SK-N-SH (cell line): ENCODE measurements at regions not wholly inside any gene's neighbourhood (a gene's known extent, or its start where the extent isn't known, plus 50 kb on each side); places are given as distances from the start of the nearest gene placed in this dataset.

Source experiments
- CTCF ChIA-PET: fragments of 300-600, 350-600 bp; formaldehyde crosslinking; extraction: SDS; loops from one replicate; lab custom pipeline; 2021; lab: Yijun Ruan, JAX
- POLR2A ChIA-PET: fragments of 350-600 bp; sonication (Branson Sonifier 250); formaldehyde crosslinking; extraction: SDS; loops from one replicate; lab custom pipeline; 2020; ENCODE audit warnings: antibody characterized with exemption, inconsistent platforms; lab: Yijun Ruan, JAX
- DNase-seq: peaks from one replicate; pipeline ENCODE4 v3.0.0; 2012
- H2AFZ ChIP-seq: fragments of 200-600 bp; sonication (generic); 2 replicates; pipeline ENCODE4 v1.8.1; 2016; ENCODE audit warnings: antibody characterized with exemption, mild to moderate bottlenecking, low read depth
- H3F3A ChIP-seq: fragments of 200-600 bp; sonication (generic); replicated peaks from 2 replicates; pipeline ENCODE3; 2016; ENCODE audit warnings: antibody characterized with exemption, mild to moderate bottlenecking; ENCODE audit not compliant: insufficient read depth
- H3K27ac ChIP-seq, 2 experiments: fragments of 200-500 bp in 1 of 2; fragments of 200-600 bp in 1 of 2; sonication (Bioruptor generic) in 1 of 2; sonication (generic), shearing (Covaris generic) in 1 of 2; 2 replicates each; pipeline versions ENCODE4 v1.5.1 to v1.6.1; 2014 to 2016; ENCODE audit warnings: low read depth in 2 of 2, inconsistent platforms in 1 of 2, low read length in 1 of 2, mild to moderate bottlenecking in 1 of 2, mixed read lengths in 1 of 2
- H3K27me3 ChIP-seq: fragments of 200-600 bp; sonication (generic), shearing (Covaris generic); 2 replicates; pipeline ENCODE4 v1.6.1; 2016; ENCODE audit warnings: mixed run types; ENCODE audit not compliant: insufficient read depth
- H3K36me3 ChIP-seq, 2 experiments: fragments of 200-500 bp in 1 of 2; fragments of 200-600 bp in 1 of 2; sonication (Bioruptor generic) in 1 of 2; sonication (generic) in 1 of 2; replicated peaks in 1 of 2; 2 replicates each; pipeline versions ENCODE3 to v1.5.1; 2014 to 2016; ENCODE audit warnings: low read length in 1 of 2, mild to moderate bottlenecking in 1 of 2; ENCODE audit not compliant: insufficient read depth in 2 of 2, control insufficient read depth in 1 of 2
- H3K4me1 ChIP-seq, 2 experiments: fragments of 200-500 bp in 1 of 2; fragments of 200-600 bp in 1 of 2; sonication (Bioruptor generic) in 1 of 2; sonication (generic), shearing (Covaris generic) in 1 of 2; 2 replicates each; pipeline versions ENCODE4 v1.5.1 to v1.6.1; 2014 to 2016; ENCODE audit warnings: low read depth in 1 of 2, low read length in 1 of 2, mixed run types in 1 of 2; ENCODE audit not compliant: insufficient read depth in 2 of 2, control insufficient read depth in 1 of 2
- H3K4me2 ChIP-seq: fragments of 200-600 bp; sonication (generic), shearing (Covaris generic); 2 replicates; pipeline ENCODE4 v1.6.1; 2017; ENCODE audit warnings: mixed run types
- H3K4me3 ChIP-seq, 2 experiments: fragments of 200-500 bp in 1 of 2; fragments of 200-600 bp in 1 of 2; sonication (Bioruptor generic) in 1 of 2; sonication (generic), shearing (Covaris generic) in 1 of 2; 2 replicates each; pipeline versions ENCODE4 v1.5.1 to v1.8.1; 2014 to 2016; ENCODE audit warnings: low read depth in 2 of 2, inconsistent platforms in 1 of 2, low read length in 1 of 2, mild to moderate bottlenecking in 1 of 2, mixed read lengths in 1 of 2, moderate library complexity in 1 of 2
- H3K79me2 ChIP-seq: fragments of 200-600 bp; sonication (generic); 2 replicates; pipeline ENCODE4 v1.8.1; 2017; ENCODE audit warnings: mild to moderate bottlenecking; ENCODE audit not compliant: insufficient read depth
- H3K9ac ChIP-seq: fragments of 200-600 bp; sonication (generic); 2 replicates; pipeline ENCODE4 v1.6.1; 2017; ENCODE audit warnings: mixed run types
- H3K9me2 ChIP-seq: fragments of 200-600 bp; sonication (generic); 2 replicates; pipeline ENCODE4 v1.6.1; 2017; ENCODE audit warnings: mixed run types
- H3K9me3 ChIP-seq: fragments of 200-600 bp; sonication (generic); 2 replicates; pipeline ENCODE4 v1.6.1; 2017; ENCODE audit warnings: mixed run types, mild to moderate bottlenecking, moderate library complexity
- H4K20me1 ChIP-seq: fragments of 200-600 bp; sonication (generic); 2 replicates; pipeline ENCODE4 v1.6.1; 2017; ENCODE audit warnings: mild to moderate bottlenecking, mixed run types; ENCODE audit not compliant: insufficient read depth
- CHD2 ChIP-seq: fragments of 150-350 bp; IDR thresholded peaks from 2 replicates; pipeline ENCODE4 v1.6.1; 2018; ENCODE audit warnings: low read length; ENCODE audit not compliant: partially characterized antibody
- CTCF ChIP-seq: fragments of 200-600 bp; sonication (generic); IDR thresholded peaks from 2 replicates; pipeline ENCODE4 v1.6.1; 2017; ENCODE audit warnings: antibody characterized with exemption, mild to moderate bottlenecking, moderate library complexity
- EP300 ChIP-seq, 2 experiments: IDR thresholded peaks; 2 replicates each; pipeline versions ENCODE4 v1.4.0 to v1.6.1; 2012; ENCODE audit warnings: borderline replicate concordance in 1 of 2, low read depth in 1 of 2, low read length in 1 of 2
- FOXM1 ChIP-seq: IDR thresholded peaks from 2 replicates; pipeline ENCODE4 v1.4.0; 2012; ENCODE audit warnings: low read depth, mild to moderate bottlenecking
- MAX ChIP-seq: IDR thresholded peaks from 2 replicates; pipeline ENCODE4 v1.4.0; 2012; ENCODE audit warnings: low read depth
- MXI1 ChIP-seq: IDR thresholded peaks from 2 replicates; pipeline ENCODE4 v1.6.1; 2012; ENCODE audit warnings: mild to moderate bottlenecking, low read depth, low read length, improper control_type of control experiment
- NFIC ChIP-seq: IDR thresholded peaks from 2 replicates; pipeline ENCODE4 v1.4.0; 2012; ENCODE audit warnings: borderline replicate concordance
- PBX3 ChIP-seq: IDR thresholded peaks from 2 replicates; pipeline ENCODE4; 2012
- RCOR1 ChIP-seq: fragments of 150-350 bp; IDR thresholded peaks from 2 replicates; pipeline ENCODE4 v1.6.1; 2017; ENCODE audit warnings: antibody characterized with exemption, low read length
- RFX5 ChIP-seq: IDR thresholded peaks from 2 replicates; pipeline ENCODE4 v1.6.1; 2012; ENCODE audit warnings: mild to moderate bottlenecking, improper control_type of control experiment, low read length
- SIN3A ChIP-seq: IDR thresholded peaks from 2 replicates; pipeline ENCODE4 v1.6.1; 2012; ENCODE audit warnings: low read depth, mild to moderate bottlenecking, low read length, moderate library complexity, borderline replicate concordance
- SMC3 ChIP-seq: IDR thresholded peaks from 2 replicates; pipeline ENCODE4 v1.6.1; 2012; ENCODE audit warnings: low read depth, low read length, improper control_type of control experiment
- TAF1 ChIP-seq: IDR thresholded peaks from 2 replicates; pipeline ENCODE4 v1.6.1; 2012; ENCODE audit warnings: low read depth, mild to moderate bottlenecking, low read length, moderate library complexity, borderline replicate concordance
- TCF12 ChIP-seq: IDR thresholded peaks from 2 replicates; pipeline ENCODE4 v1.4.0; 2012
- WGBS: methylation state at CpG from one replicate; pipeline ENCODE4 v1.1.6; 2017; ENCODE audit warnings: low lambda C conversion rate; 5-methylcytosine and 5-hydroxymethylcytosine counted together

- Histone ChIP-seq H3K27ac (no peak overlapping the region), H3F3A (no peaks in the 10 kb centered on the region), H2AFZ (no peak overlapping the region), H3K4me3 (no peak overlapping the region), H4K20me1 (no peaks in the 10 kb centered on the region), H3K27me3 (no peaks in the 10 kb centered on the region), H3K79me2 (no peaks in the 10 kb centered on the region), H3K4me2 (no peak overlapping the region), H3K36me3 (no peaks in the 10 kb centered on the region), H3K9ac (no peak overlapping the region), H3K9me3 (no peaks in the 10 kb centered on the region), H3K4me1 (no peaks in the 10 kb centered on the region), H3K9me2 (no peaks in the 10 kb centered on the region)
- CTCF ChIA-PET: no interaction called here
- no peak for DNase-seq
- no peak for TF ChIP-seq EP300 (IDR thresholded peaks at IDR 0.05; ENCODE audit: borderline replicate concordance in 1 of 2, low read depth in 1 of 2, low read length in 1 of 2)
- no peak for TF ChIP-seq TAF1
- no peak for TF ChIP-seq SIN3A
- TF ChIP-seq RFX5: no peak
- no peak for TF ChIP-seq SMC3
- TF ChIP-seq TCF12: no peak
- no peak for TF ChIP-seq CTCF
- TF ChIP-seq CHD2: no peak
- no peak for TF ChIP-seq NFIC
- no peak for TF ChIP-seq FOXM1
- POLR2A ChIA-PET: no interaction called here
Measured at GRCh38 chr3:144457758-144458157, 486.1 kb downstream of the DIPK2A start.

GRCh38 chr3:144458283-144458682, 486.7 kb downstream of the DIPK2A start:
- H3K9ac ChIP-seq: no peak overlapping the region
- WGBS: 5% methylated on average over 2 of the region's 2 CpGs
- no peak overlapping the region for H3K4me2 ChIP-seq
- no peaks in the 10 kb centered on the region for H3K9me3 ChIP-seq
- H3K4me3 ChIP-seq: no peak overlapping the region
- H3K36me3 ChIP-seq: no peaks in the 10 kb centered on the region
- ChIA-PET CTCF (no interaction called here), POLR2A (no interaction called here)
- TF ChIP-seq MAX (no peak), PBX3 (no peak), RCOR1 (no peak), MXI1 (no peak)
- TF ChIP-seq, all 33 proteins: peak for 0
- Histone ChIP-seq H2AFZ (no peak overlapping the region), H4K20me1 (no peaks in the 10 kb centered on the region), H3K27me3 (no peaks in the 10 kb centered on the region), H3K9me2 (no peaks in the 10 kb centered on the region), H3K27ac (no peak overlapping the region), H3K4me1 (no peaks in the 10 kb centered on the region), H3K79me2 (no peaks in the 10 kb centered on the region), H3F3A (no peaks in the 10 kb centered on the region)
- DNase-seq: no peak
